Right renal cortex interstitium (tissue), 3 donors: ENCODE measurements at regions not wholly inside any gene's neighbourhood (a gene's known extent, or its start where the extent isn't known, plus 50 kb on each side); places are given as distances from the start of the nearest gene placed in this dataset.

Experiments
- DNase-seq, 3 donors: peaks; one replicate each; pipeline ENCODE4 v3.0.0-alpha.2; 2013; ENCODE audit warnings: low read depth in 3 of 3, low spot score in 2 of 3

DNA sequence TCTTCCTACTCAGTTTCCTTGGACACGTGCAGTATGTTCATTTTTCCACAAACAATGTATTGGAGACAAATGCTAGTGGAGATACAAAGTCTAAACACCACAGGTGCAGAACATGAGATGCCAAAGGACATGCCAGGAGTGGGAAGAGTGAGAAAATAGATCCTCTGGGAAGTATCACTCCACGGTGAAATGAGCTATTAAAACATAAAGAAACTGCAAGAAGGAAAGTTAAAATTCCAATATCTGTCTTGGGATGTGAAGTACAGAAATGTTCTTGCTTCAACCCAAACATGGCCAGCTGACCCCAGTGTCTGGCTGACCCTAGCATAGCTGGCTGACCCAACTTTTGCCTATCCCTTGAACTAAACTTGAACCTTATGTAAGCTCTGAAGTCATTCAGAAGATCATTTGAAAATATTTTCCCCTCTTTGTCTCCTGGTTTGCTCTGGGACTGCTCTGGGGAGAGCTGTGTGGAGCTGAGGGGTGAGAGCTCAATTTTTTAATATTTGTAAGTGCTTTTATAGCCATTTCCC is 59.5 kb downstream of the FZD1 start:
- DNase-seq, result no peak

DNA sequence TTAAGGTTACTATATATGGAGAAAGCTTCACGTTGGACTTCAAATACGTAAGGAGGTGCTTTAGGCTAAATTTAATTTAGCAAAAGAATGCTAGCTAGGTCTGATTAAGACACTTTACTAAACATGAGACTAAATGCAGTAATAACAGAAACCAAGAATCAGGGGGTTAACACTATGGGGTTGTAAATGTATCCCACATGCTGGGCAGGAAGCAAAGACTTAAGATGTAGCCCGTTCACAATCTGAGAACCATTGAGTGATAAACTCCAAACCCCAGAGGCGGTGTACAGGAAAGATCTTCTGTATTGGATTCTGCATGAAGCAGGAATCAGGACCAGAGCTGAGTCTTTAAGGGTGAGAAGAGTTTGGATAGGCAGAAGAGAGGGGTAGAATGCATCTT is 60.4 kb downstream of the FZD1 start:
- DNase-seq, result no peak

DNA sequence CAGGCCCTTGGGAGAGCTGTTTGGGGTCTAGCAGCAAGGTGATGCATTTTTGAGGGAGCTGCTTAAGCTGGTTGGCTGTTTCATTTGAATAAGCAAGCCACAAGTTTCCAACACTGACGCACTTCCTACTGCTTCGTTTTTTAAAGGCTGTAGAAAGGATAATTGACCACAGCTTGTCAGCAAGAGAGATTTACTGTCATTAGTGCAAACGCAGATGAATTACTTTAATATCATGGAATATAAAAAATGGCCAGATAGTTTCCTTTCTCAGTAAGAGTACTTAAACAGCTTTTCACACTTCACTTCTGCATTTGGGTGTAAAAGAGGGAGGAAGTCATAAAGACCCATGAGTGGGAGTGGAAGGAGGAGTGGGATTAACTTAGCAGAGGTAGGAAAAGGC is 61.5 kb downstream of the FZD1 start:
- no peak for DNase-seq

DNA sequence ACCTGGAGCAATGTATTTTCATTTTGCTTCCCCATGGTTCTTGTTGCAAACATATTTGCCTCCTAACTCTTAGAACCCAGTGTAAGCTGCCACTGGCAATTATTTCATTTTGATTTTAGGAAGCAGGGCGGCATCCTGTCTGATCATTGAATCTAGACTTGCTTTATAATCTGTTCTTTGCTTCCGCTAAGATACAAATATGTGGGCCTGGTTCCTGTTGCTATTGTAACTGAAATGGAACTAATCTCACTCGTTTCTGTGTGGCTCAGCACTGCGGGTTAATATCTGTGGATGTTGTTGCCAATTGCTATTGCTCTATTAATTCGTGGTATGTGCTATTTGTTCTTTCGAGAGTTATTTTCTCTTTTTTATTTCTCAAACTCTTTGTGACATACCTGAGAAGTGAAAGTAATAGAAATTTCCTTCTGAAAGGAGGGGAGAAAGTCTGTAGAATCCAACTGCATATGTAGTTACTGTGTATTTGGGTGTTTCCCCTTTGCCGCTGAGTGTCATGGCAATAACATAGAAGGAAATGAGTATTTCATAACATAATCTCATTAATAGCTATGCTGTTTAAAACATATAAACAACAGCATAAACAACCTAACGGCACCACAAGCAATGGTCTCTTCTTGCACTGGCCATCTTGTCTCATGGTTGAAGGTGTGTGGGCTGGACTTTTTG is 62.4 kb downstream of the FZD1 start:
- DNase-seq, result no peak

DNA sequence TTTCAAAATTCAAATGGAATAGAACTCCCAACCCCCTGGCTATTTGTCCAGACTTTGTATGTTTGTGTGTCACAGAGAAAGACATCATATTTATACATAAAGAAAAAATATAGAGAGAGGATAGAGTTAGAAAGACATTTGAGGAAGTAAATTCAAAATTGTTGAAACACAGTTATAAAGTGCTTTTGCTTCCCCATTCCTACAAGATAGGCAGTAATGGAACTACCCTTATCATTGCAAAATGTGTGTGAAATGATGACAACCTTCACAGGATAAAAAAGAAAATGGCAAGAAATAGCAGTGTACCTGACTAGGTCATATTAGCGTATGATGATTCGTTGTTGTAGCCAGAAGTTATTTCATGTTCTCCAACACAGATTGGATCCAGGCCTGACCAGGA is 63.1 kb downstream of the FZD1 start:
- no peak for DNase-seq

DNA sequence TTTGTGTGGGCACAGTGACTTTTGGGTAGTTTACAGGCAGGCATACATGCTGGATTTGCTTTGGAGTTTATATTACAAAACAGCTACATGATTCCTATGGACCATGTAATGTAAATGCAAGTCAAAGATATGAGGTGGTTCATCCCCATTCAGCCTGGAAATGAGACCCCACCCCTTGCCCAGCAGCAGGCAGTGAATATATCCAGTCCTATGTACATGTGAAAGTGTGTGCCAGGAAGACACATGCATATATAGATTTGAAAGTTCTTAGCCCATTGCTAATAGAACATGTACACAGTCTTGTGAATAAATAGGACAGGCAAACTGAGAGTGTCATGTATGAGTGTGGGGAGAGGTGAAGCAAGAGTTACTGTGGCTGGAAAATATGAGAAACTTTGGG is 65.3 kb downstream of the FZD1 start:
- no peak for DNase-seq

DNA sequence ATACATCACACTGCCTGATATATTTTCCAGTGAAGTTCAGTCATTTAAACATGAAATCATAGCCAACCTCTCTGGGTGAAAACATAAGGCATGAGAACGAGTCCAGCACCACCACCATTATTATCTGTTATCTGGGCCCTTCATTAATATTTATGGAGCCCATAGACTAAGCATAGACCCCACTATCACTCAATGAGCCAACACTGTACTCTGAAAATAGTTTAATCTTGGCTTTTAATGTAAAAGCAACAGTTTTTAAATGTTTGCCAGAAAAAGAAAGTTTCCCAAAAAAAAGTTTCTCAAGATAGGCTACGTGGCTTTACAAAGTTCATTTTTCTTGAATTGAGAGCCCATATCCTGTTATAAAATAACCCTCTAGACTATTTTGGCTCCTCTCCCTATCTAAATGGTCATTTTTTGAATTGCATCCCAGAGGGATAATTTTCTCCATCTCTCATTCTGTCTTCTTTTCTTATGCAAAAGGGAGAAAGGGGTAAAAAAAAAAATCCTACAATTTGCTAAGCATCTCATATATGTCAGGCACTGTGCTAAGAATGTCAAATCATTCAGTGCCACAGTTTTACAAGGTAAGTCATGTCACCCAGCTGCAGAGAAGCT is 66.1 kb downstream of the FZD1 start:
- DNase-seq, result no peak

DNA sequence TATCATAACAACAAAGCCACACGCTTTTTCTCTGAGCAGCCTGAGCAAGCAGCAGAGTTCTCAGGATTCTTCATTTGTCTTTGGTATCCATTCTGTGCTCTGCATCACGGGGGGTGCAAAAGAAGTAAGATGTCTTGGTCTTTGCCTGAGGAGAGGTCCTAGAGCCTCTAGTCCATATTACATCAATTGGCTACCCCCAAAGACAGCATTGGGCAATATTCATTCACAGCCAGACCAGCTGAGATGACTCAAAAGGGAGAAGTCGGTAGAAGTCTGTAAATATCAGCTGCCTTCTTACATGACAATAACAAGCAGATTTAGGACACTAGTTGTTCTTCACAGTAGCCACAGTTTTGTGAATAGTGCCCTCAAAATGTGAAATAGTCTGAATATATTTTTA is 66.6 kb downstream of the FZD1 start:
- no peak for DNase-seq

DNA sequence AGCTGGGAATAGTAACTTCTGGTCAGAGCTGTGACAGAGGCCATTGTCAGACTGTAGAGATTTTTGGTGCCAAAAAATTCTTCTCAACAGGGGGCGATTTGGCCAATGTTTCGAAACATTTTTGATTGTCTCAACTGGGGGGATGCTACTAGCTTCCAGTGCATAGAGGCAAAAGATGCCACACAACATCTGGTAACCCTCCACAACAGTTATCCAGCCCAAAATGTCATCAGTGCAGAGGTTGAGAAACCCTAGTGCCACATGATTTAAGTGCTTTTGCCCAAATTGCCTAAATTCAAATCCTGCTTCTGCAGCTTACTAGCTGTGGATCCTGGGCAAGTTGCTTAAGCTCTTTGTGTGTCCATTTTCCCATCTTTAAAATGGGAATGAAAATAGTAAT is 71.9 kb downstream of the FZD1 start:
- DNase-seq, result no peak

DNA sequence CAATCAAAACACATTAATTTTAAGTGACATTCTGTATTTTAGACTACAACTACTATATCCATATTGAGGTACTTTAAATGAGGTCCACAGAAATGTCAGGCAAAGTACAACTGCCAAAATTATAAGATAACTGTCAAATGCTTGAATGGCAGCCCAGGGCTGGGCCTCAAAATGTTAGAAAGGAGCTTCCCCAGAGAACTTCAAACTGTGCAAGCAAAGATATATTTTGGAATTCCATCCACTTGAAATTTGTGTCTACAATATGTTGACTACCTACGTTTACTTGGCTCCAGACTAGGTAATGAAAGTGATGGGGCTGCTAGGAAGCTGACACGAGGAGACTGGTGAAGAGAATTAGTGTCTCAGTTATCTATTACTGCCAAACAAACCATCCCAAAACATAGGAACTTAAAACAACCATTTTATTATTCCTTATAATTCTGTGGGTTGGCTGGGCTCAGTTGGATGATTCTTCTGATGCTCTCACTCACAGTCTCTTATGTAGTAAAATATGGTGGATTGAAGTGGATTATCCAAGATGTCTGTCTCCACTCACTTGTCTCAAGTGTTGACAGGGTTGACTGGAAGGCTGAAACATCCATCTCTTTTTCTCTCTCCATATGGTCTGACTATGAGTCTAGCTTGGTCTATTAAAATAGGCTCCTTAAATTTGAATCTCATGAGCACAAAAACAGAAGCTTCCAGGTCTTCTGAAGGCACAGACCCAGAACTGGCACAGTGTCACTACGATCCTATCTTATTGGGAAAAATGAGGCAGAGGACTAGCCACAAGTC is 74.2 kb downstream of the FZD1 start:
- no peak for DNase-seq

DNA sequence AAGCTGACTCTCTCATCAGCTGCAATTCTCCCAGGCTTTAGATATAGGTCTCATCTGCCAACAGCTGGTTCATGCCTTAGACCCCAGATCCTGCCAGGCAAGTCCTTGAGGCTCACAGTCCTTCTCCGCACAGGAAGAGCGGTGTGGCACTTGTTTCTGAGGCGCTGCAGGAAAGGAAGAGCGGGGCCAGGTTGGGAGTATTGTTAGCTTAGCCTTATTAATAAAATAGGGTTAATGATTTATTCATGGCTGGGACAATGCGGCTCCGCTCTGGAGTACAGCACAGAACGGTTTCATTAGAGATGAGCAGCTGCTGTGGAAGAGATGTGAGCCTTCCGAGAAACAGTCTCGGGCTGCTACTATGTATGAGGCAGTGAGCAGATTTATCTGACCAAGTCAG is 78.1 kb downstream of the FZD1 start:
- no peak for DNase-seq

DNA sequence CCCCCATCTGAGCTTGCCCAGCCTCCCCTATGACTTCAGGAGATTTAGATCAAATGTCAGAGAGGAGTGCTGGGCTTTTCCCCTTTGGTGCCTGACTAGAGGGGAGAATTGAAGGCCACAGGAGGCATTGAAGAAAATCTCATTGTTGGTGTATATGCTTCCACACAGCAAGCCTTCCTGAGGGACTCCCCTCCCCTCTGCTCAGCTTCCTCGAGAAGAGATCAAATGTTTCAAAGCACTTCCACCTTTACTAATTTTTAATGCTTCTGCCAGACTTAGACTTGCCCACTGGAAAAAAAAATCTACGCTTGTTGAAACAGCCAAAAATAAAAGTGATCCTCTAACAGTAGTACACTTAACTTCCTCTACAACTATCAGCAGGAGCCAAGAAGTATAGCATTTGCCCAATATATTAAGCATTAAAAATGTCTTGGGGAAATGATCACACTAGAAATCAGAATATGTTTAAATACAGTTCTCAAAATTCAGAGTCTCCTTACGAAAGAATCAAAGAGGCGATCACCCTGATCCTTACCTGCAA is 79.3 kb downstream of the FZD1 start:
- DNase-seq, result no peak

DNA sequence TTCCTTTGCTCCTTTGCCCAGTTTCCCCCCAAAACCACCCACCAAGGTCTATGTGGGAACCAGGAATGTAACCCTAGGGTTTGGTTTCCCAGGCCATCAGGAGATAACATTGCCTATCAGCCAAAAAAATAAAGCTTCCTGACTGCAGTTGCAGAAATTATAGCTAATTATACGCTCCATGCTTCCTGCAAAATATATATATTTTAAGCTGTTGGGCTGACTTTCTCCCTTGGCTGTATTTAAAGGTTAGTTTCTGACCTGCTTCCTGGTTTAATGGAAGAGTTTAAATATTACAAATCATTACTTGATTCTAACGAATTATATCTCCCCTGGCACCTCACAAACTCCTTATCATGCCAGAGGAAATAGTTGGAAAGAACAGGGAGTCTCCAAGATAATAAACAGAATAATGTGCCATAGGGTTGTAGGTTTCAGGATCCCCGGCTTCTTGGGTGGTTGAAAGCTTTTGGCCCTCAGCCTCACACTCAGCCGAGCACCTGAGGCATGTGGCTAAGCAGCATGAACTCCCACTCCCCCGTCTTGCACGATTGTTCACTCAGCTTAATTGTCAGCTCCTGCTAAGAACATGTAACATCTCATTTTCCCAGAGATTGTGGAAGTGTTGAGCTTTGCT is 79.9 kb downstream of the FZD1 start:
- no peak for DNase-seq

DNA sequence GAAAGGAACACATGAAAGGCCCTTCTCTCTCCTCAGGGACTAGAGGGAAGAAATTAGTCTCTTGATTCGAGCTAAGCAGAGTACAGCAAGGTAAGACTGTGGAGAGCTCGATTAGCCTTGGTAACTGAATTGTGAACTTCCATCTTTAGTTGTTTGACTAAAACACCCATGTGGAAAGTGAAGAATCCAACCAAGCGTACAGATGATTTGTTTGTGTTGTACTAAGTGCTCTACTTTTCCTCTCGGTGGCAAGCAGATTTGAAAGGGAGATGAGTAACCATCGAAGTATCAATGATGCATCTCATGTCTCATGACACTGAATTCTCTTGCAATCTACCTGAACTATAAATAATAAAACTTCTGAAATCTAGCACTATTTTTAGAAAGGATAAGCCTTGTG is 80.7 kb downstream of the FZD1 start:
- no peak for DNase-seq

DNA sequence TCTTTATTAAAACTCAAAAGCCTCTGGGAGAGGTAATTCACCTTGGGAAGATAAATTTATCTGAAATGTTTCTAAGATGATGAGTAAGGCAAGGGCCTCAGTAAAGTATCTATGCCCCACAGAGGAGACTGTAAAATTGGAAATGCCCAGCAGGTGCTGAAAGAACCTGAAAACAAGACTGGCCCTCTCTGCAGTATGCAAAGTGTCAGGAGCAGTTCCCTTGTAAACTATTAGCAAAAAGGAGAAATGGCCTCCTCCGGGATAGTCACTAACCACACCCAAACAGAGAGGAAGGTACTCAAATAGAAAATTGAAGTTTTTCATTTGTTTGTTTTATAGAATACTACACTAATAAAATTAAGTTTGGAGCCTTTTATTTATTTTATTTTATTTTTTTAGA is 81.2 kb downstream of the FZD1 start:
- DNase-seq, result no peak

DNA sequence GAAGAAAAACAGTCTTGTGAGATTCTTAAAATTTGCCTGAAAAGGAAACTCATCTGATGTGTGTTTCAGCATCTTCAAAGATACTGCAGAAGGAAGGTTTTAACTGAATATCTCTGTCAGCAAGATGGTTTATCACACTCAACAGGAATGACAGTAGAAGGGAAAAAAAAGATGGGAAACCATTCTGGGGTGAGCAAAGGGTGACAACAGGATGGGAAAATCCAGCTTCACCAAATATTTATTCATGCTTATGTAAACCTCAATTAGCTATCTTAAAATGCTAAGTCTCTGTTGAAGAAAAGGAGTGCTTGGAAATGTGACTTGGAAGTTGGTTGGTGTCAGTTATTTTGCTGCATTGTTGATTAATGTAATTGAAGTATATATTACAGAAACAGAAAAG is 82.2 kb downstream of the FZD1 start:
- DNase-seq, result no peak

DNA sequence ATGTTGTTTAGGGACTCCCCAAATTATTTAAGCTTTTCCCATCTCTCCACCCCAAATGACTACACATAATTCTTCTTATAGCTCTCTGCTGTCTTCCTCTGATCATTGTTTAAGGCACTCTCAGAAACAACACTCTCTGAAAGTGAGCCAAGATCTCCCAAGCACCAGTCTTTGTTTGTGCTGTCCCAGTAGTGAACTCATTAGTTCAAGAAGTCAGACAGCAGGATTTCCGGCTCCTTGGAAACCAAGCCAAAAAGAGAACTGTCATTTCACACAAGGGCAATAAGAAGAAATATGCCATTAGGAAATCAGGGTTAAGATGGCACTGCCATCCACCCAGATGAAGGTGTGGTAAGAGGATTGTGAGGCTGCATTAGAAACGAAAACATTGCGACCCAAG is 83.1 kb downstream of the FZD1 start:
- no peak for DNase-seq

DNA sequence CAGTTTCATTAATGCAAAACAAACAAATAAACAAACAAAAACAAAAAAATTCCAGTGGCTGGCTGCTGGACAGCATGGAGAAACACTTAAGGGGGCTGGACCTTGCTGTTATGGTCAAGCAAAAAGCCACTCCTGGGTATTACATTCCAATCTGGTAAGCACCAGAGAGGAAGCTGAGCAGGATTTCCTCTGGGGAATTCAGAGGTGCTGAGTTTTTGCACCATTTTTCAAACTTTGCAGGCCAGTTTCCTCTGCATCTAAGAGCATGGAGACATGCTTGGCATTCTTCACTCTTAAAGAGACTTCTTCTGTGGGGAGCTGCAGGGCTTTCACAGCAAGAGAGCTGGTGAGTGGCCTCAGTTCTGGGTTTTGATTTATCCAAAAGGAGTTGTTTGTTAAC is 84.5 kb downstream of the FZD1 start:
- no peak for DNase-seq

DNA sequence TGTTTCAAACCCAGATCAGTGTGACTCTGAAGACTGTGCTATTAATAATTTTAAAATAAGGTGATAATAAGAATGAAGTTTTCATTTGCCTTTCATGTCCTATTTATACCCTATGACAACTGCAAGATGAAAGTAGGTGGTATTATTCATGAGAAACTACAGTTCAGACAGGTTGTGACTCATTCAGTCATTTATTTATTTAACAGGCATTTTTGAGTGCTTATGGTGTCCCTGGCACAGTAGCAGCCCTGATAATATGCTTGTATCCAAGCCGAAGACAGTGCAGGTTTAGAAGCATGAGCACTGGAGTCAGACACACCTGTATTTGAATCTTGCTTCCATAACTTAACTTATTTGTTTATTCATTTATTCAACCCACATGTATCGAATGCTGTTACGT is 87.1 kb downstream of the FZD1 start:
- DNase-seq, result no peak

DNA sequence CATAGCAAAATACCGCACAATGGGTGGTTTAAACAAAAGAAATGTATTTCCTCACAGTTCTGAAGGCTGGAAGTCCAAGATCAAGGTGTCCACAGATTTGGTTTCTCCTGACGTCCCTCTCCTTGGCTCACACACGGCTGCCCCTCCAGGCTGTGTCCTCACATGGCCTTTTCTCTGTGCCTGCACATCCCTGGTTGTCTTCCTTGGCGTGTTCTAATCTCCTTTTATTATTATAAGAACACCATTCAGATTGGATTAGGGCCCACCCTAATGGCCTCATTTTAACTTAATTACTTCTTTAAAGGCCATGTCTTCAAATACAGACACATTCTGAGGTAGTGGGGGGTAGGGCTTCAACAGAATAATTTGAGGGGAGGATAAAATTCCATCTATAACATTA is 87.9 kb downstream of the FZD1 start:
- DNase-seq, result no peak

DNA sequence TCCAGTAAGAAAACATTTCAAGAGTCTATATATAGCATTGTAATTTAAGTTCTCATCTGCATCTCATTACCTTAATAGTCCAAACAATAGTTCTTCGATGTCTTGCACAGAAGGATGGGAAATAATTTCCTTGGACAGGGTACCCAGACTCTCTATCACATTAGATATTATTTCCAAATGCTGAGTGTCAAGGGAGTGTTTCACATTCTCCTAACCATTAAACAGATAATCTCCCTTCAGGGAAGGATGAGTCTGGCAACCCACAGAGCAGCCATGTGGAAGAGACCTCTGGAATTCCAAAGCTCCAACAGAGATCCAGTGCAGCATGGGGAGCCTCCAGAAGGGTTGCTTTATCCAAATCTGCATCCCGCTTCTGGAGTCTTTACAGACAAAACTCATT is 89.6 kb downstream of the FZD1 start:
- no peak for DNase-seq
